ENCODE measurements at regions not wholly inside any gene's neighbourhood (a gene's known extent, or its start where the extent isn't known, plus 50 kb on each side); places are given as distances from the start of the nearest gene placed in this dataset.
"Not testable (repeated sequence)": the region's sequence is repeated elsewhere in the genome, so short reads cannot be mapped to it uniquely, and the experiment has no call there.

DNA sequence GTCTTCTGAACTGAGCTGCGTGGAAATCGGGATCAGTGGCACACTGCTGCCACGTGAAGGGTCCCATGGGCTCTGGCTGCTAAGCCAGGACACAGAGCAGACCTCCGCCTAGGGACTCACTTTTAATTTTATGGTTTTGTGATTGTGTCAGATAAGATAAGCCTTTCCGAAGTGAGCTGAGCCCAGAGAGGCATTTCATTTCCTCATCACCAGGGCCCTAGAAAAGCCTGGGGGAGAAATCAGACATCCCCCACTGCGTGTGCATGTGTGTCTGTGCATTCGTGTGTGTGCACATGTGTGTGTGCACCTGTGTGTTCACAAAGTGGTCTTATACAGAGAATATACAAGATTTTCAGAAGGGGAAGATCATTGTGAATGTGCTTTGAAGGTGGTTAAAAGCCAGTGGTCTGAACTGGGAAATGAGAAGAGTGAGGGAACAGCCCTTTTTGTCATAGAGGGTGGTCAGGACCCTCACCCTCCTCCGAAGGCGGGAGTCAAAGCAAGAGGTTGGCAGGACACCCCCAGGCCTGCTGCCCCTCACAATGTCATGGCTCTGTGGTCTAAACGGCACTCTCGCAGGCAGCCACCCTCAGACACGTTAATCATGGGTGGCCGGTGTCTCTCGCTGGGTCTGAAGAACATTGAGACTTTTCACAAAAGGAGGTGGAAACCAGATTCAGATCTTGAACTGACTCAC is 176.1 kb upstream of the PFKP start:
- DNase-seq (ENCODE audit: low read depth), result no peak

DNA sequence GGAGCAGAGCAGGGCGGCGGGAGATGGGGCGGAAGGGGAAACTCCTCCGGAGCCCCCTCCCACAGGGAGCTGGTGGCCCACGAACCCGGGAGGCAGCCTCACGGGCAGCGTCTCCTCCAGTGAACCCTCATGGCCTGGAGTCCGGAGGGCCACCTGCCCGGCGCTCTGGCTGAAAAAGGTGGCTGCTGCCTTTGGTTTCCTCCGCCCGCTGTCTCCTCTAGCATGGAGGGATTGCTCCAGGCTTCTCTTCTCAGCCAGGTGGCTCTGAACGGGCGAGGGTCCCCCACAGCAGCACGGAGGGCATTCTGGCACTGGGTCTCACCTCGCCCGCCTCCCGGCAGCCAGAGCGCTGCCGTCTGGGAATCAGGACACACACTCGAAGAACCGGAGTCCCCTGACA is 177.3 kb upstream of the PFKP start:
- no peak for DNase-seq (ENCODE audit: low read depth)

DNA sequence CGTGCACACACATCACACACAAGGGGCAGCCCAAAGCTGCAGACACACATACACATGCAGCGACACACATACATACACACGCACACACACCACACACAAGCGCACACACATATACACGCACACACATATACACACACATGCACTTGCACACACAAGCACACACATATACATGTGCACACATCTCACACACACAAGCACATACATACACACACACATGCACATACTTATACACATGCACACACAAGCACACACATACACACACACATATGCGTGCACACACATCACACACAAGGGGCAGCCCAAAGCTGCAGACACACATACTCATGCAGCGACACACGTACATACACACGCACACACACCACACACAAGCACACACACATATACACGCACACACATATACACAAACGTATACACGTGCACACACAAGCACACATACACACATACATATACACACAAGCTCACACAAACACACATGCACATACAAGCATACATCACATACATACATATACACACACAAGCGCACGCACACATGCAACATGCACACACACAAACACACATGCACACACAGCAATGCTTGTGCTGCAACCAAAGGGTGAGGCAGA is 178.8 kb upstream of the PFKP start:
- DNase-seq (ENCODE audit: low read depth), result no peak

DNA sequence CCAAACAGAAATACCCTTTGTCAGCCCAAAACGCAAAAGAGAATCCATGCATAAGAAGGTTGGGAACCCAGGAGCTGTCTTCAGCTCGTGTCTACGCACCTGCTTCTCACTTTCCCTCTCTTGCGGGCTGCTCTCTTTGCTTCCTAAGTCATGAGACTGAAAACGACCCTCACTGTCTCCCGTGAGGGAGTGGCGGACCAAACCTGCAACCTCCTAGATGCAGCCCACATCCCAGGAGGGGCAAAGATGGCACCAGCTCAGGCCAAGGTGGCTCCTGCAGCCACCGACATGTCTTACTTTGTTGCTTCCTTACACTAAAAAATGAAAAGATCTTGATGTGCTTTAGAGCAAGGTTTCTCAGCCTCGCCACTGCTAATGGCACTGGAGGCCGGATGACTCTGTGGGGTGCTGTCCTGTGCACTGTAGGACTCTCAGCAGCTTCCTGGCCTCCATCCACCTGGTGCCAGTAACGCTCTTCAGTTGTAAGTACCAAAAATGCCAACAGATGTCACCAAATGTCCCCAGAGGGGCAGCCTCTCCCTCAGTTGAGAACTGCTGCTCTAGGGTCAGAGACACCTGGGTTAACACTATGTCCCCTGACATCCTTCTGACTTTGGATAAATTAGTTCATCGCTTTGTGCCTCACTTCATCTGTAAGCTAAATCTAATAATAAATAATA is 179.8 kb upstream of the PFKP start:
- no peak for DNase-seq (ENCODE audit: low read depth)

DNA sequence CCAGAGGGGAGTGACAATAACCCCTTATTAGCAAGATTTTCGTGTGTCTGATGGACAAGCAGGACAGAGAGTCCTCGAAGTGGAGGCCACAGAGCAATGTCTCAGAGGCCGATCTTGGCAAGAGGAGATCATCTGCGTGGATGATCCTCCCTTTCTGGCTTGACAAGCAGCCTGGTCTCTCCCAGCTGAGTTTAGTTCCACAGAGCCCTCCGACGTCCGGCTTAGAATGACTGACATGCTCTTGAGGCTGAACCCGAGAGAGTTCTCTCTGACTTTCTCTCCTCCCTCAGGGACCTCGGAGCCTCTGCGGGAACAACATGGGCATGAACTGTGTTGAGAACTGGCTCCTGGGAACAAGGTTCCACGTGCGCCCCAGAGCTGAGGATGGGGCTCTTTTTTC is 180.7 kb upstream of the PFKP start:
- no peak for DNase-seq (ENCODE audit: low read depth)

DNA sequence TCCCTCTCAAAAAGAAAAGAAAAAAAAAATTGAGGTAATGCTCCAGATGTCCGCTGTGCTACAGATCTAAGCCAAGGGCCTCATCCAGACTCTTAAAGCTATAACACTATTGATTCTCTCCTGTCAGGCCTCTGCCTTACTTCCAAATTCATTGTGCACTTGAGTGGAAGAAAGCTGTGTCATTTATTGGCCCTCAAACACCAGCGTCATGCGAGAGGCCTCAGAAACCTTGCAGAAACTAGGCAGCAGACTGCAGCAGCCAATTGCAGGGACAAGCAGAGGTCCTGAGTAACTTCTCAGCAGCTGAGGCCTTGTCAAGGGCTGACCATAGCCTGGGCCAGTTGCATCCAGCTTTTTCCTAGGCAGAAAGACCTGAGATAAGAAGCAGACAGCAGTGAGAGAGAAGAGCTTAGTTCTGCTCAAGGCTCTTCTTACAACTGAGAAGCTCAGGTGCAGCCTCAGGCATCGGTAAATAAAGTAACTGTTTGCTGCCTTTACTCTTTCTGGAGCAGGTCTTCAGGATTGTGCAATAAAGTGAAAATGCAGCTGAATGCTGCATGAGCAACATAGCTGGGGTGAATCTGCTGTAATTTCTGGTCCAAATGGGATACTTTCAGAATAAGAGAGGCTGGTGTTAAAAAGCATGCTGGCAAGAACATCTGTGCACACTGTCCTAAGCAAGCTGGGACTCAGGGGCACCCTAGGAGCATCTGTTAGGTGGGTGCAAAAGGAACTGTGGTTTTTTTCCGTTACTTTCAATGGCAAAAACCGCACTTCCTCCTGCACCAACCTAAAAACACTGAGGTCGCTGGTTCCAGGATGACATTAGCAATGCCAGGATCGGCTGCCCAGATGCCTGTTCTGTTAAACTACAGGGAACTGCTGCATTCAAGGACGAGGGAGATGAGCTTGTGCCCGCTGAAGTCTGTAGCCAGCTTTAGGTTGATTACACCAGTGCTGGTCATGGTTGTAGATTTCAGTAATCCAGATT is 181.8 kb upstream of the PFKP start:
- no peak for DNase-seq (ENCODE audit: low read depth)

DNA sequence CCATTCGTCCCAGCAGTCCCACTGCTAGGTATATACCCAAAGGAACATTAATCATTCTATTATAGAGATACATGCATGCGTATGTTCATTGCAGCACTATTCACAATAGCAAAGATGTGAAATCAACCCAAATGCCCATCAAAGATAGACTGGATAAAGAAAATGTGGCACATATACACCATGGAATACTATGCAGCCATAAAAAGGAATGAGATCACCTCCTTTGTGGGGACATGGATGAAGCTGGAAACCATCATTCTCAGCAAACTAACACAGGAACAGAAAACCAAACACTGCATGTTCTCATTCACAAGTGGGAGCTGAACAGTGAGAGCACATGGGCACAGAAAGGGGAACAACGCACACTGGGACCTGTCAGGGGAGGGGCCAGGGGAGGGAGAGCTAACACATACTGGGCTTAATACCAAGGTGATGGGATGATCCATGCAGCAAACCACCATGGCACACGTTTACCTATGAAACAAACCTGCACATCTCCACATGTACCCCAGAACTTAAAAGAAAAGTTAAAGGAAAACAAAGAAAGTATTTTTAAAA is 183.3 kb upstream of the PFKP start:
- not testable (repeated sequence) for DNase-seq (ENCODE audit: low read depth)

DNA sequence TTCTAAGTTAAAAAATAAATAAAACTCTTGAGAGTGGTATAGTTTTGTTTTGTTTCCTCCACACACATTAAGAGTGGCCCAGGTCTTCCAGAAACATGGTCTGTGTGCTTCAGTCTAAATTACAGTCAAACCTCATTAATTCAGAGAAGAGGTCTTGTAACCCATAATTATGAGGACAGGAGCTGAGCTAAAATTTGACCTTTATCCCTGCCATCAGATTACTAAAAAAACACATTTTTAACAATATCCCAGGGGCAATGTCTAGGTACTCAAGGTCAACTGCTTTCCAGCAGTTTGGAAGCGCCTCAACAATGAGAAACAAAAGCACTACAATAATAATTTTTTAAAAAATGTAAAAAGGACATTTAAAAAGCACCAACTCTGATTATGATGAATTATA is 184.1 kb upstream of the PFKP start:
- DNase-seq (ENCODE audit: low read depth), result no peak

DNA sequence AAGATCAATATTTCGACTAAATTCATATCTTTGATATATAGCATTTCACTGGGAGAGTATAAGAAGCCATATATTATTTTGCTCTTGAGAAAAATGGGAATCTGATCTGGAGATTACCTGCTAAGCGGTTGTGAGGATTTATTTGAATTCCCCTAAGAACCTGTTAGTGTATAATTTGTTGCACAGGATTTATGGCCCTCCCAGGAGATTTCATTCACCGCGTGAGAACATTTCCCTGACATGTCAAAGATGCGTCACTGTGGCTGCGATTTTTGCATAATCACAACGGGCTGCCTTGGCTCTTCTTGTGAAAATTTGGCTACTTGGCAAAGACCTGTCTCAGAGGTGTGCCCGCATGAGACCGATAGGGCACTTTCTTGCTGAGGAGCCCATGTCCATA is 184.7 kb upstream of the PFKP start:
- no peak for DNase-seq (ENCODE audit: low read depth)

DNA sequence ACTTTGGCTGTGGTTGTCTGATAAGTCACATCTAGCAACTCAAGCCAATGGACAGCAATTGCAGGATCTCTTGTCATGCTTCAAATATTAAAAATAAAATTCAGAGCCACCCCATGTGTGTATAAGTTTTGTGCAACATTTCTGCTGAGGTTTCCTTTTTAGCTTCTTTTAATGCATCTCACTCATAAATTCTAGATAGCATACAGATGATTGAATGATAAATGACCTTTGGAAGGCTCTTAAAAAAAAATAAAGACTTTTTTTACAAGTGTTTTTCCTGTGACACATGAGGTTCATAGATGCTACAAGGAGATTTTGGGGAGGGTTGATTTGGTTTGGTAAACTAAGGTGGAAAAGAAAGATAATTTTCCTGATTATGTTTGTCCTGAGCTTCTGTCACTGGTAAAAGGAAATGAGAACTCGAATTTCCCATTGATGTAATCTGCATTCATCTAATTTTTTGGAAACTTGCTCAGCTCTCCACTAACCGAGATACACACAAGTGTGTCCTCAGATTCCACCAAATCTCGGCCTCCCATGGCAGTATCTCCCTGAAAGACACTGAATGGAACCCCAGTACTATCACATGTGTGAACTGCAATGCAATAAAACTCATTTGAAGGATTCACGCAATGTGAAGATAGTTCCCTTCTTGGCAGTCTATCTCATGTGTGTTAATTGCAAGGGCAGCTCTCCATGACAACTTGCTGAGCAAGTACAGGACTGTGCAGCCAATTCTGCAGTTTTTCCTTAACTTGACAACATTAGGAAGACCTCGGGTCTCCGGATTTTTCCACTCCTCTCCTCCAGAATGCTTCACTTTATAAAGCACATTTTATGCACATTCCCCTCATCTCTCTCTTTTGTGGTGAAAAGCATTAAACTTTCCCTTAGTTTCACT is 185.4 kb upstream of the PFKP start:
- no peak for DNase-seq (ENCODE audit: low read depth)

DNA sequence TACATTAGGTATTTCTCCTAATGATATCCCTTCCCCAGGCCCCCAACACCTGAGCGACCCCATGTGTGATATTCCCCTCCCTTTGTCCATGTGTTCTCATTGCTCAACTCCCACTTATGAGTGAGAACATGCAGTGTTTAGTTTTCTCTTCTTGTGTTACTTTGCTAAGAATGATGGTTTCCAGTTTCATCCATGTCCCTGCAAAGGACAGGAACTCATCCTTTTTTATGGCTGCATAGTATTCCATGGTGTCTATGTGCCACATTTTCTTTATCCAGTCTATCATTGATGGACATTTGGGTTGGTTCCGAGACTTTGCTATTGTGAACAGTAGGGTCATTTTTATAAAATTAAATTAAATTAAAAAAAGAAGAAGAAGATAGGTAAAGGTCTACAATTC is 187.3 kb upstream of the PFKP start:
- DNase-seq (ENCODE audit: low read depth), result not testable (repeated sequence)

DNA sequence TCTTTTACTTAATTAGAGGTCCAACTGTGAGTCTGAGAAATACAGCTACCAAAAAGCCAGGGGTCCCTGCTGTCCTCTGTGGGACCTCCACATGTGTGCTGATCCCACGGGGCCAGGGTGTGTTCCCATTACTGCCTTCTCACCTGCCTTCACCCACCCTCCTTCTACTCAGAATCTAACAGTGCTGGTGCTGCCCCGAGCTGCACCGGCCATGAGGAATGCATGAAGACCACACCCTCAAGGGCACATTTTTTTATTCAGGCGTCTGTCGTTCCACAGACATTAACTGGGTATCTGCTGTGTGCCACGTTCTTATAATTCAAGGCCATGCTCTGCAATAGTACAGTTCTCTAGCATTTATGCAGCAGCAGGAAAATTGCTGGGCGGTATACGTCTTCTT is 188.5 kb upstream of the PFKP start:
- no peak for DNase-seq (ENCODE audit: low read depth)

DNA sequence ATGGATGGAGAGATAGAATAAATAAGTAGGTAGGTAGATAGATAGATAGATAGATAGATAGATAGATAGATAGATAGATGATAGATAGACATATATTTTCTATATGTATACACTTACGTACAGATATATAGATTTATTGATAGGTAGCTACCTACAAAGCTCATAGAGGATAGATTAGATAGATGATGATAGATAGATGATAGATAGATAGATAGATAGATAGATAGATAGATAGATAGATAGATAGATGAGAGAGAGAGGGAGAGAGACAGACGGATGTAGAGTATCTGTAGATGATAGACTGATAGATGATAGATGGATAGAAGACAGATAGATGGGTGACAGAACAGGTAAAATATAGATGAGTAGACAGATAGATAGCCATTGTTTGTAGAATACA is 191.3 kb upstream of the PFKP start:
- no peak for DNase-seq (ENCODE audit: low read depth)

DNA sequence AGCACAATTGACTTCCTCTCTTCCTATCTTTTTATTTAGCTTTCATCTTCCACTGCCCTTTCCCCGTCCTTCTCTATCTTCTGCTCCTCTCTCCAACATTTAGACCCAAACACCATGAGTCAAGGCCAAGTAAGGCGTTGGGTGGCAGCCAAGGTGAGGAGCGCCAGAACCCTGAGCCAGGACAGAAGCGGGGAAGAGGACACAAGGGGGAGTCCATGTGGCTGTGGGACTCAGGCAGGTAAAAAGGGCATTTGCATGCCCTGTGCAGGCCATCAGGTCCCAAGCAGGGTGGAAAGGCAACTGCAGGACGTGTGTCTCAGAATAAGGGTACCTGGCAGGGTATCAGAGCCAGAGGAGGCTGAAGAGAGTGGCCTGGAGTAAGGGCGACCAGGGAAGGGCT is 192.4 kb upstream of the PFKP start:
- DNase-seq (ENCODE audit: low read depth), result no peak

DNA sequence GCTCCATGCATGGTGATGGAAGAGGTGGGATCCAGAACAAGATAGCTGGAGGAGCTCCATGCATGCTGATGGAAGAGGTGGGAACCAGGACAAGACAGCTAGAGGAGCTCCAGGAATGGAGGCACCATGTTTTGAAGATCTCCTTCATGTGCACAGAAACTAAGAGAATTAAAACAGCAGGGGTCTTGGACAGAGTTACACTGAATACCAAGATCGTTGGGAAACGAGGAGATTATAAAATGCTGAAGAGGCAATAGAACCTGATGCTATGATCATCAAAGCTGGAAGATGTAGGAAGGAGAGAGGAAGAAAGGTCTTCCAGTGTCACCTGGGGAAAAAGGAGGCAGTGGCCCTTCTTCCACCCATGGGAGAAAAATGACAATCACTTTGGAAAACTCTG is 193.6 kb upstream of the PFKP start:
- DNase-seq (ENCODE audit: low read depth), result no peak

DNA sequence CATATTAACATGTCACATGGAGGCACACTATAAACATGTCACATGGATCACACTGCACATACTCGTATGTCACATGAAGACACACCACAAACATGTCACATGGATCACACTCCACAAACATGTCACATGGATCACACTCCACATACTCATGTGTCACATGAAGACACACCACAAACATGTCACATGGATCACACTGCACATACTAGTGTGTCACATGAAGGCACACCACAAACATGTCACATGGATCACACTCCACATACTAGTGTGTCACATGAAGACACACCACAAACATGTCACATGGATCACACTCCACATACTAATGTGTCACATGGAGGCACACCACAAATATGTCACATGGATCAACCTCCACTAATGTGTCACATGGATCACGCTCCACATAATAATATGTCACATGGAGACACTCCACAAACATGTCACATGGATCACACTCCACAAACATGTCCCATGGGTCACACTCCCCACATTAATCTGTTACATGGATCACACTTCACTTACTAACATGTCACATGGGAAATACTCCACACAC is 195.6 kb upstream of the PFKP start:
- DNase-seq (ENCODE audit: low read depth), result no peak

DNA sequence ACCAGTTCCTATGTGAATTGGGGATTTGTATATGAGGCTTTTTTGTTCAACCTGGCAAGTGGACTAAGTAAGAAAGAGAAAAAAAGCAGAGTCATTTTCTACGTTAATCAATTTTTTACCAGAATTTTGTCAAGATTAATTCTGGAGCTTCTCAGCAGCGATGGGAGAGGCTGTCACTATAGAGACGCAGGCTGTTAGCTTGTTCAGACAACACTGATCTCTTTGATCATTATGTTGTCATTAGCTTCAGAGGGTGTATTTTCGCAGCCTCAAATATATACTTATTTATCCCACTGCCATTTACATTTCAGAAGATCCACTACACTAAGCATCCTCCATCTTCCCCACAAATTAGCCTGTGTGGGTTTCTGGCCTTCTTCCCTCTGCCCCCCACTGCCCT is 196.7 kb upstream of the PFKP start:
- DNase-seq (ENCODE audit: low read depth), result no peak

DNA sequence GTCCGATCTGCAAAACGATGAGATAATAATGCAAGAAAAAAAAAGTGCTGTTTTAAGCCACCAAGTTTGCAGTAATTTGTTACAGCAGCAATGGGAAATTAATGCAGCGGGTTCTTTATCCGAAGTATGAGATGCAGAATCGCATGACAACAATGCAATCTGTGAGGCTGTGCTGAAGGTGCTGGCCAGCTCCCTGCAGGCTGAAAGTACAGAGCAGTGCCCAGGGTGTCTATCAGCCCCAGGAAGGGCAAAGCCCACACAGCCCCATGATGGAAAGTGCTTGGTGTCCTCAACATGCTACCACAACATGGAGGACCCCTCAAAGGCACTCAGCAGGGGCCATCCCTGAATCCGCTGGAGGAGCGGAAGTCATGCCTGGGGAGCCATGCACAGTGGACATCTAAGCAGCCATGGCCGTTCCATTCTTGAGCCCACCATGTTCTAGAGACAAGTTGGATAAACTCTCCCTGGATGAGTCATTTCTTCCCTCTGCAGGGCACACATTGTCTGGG is 199.5 kb upstream of the PFKP start:
- DNase-seq (ENCODE audit: low read depth), result no peak

DNA sequence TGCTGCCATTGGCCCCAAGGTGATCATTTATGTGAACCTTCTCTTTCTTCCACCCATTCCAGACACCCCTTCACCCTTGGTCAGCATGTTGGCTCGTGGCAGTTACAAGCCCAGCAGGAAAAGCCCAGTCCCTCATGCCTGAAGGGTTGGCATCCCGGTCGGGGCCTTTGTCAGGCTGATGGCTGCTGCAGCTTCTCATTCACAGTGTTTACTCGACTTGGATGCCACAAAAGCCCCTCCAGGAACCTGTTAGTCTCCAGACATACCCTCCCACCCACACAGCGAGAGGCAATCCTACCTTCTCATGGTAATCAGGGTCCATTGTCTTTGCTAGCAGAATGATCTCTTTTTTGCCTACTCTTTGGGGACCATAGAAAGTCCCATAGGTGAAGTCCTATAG is 200.8 kb upstream of the PFKP start:
- DNase-seq (ENCODE audit: low read depth), result no peak

DNA sequence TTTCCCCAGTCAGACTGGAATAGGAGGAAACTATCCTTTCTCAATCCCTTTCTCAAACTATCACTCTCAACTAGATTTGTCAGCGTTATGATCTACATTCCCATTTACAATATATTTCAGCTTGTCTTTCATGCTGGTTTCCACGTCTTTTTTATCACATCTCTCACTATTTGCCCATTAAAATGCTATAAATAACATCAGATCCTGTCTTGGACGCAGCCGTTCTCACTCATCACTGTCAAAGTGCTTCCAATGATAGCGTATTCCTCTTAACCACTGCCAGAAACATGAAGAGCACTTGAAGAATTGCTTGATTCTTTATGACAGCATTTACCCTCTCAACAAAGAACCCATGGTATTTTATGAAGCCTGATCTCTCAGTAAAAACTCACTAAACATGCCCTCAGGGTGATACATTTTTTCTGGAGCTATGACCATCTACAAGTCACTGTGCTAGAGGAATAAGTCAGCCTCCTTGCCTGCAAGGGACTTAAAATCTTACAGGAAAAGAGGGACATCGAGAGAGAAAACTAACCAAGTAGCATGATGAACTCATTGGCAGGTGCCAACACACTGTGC is 205.6 kb upstream of the PFKP start:
- DNase-seq (ENCODE audit: low read depth), result no peak

All from GM04504 (cell line).